Loucy (cell line): ENCODE measurements at regions not wholly inside any gene's neighbourhood (a gene's known extent, or its start where the extent isn't known, plus 50 kb on each side); places are given as distances from the start of the nearest gene placed in this dataset.

Experiments used
- H2AFZ ChIP-seq: fragments of 200-600 bp; sonication (generic); 2 replicates; pipeline ENCODE4 v1.6.0; 2016; ENCODE audit warnings: antibody characterized with exemption, mild to moderate bottlenecking, low read length, moderate library complexity
- H3F3A ChIP-seq: fragments of 200-600 bp; 2 replicates; pipeline ENCODE4 v1.6.0; 2016; ENCODE audit warnings: antibody characterized with exemption, low read depth, mild to moderate bottlenecking
- H3K27me3 ChIP-seq: fragments of 200-600 bp; sonication (generic); 2 replicates; pipeline ENCODE4 v1.6.1; 2014; ENCODE audit warnings: low read length, mild to moderate bottlenecking; ENCODE audit not compliant: insufficient read depth, poor library complexity, severe bottlenecking
- H3K36me3 ChIP-seq: fragments of 200-600 bp; sonication (generic); 2 replicates; pipeline ENCODE4 v1.6.1; 2016; ENCODE audit warnings: low read length; ENCODE audit not compliant: insufficient read depth
- H3K4me1 ChIP-seq: fragments of 200-600 bp; sonication (generic); 2 replicates; pipeline ENCODE4 v1.5.1; 2014; ENCODE audit warnings: low read length, mild to moderate bottlenecking; ENCODE audit not compliant: insufficient read depth, poor library complexity, severe bottlenecking
- H3K4me2 ChIP-seq: fragments of 200-600 bp; sonication (generic); 2 replicates; pipeline ENCODE4 v1.6.0; 2014; ENCODE audit warnings: antibody characterized with exemption, low read length, low read depth, mild to moderate bottlenecking; ENCODE audit not compliant: poor library complexity, severe bottlenecking
- H3K4me3 ChIP-seq: fragments of 200-600 bp; sonication (generic); 2 replicates; pipeline ENCODE4 v1.5.1; 2014; ENCODE audit warnings: low read length, mild to moderate bottlenecking, mixed read lengths; ENCODE audit not compliant: poor library complexity, severe bottlenecking
- H3K79me2 ChIP-seq: fragments of 200-600 bp; sonication (generic); 2 replicates; pipeline ENCODE4 v1.6.1; 2014; ENCODE audit warnings: low read length; ENCODE audit not compliant: insufficient read depth
- H3K9ac ChIP-seq: fragments of 200-600 bp; sonication (generic); 2 replicates; pipeline ENCODE4 v1.6.0; 2014; ENCODE audit warnings: mild to moderate bottlenecking, low read depth, low read length, moderate library complexity; ENCODE audit not compliant: poor library complexity, severe bottlenecking
- H3K9me2 ChIP-seq: fragments of 200-600 bp; sonication (generic); replicated peaks from 2 replicates; pipeline ENCODE4 v1.6.1; 2016; ENCODE audit warnings: low read depth, low read length, mixed read lengths
- H3K9me3 ChIP-seq: fragments of 200-600 bp; sonication (generic); 2 replicates; pipeline ENCODE4 v1.6.1; 2014; ENCODE audit warnings: mild to moderate bottlenecking, antibody characterized with exemption, low read length, low read depth; ENCODE audit not compliant: insufficient read depth
- H4K20me1 ChIP-seq: fragments of 200-600 bp; sonication (generic); 2 replicates; pipeline ENCODE4 v1.6.0; 2014; ENCODE audit warnings: antibody characterized with exemption, low read length, mild to moderate bottlenecking; ENCODE audit not compliant: insufficient read depth, poor library complexity, severe bottlenecking
- CTCF ChIP-seq: fragments of 200-600 bp; sonication (generic); conservative IDR thresholded peaks from 2 replicates; pipeline ENCODE4 v1.5.1; 2014; ENCODE audit warnings: mild to moderate bottlenecking, antibody characterized with exemption, low read length
- EZH2phosphoT487 ChIP-seq: fragments of 200-600 bp; IDR thresholded peaks from 2 replicates; pipeline ENCODE4 v1.6.1; 2018; ENCODE audit warnings: antibody characterized with exemption, mild to moderate bottlenecking, moderate library complexity, borderline replicate concordance

- Histone ChIP-seq H3K9ac (no peak overlapping the region), H4K20me1 (no peaks in the 10 kb centered on the region), H3K4me1 (no peaks in the 10 kb centered on the region), H3K9me3 (no peaks in the 10 kb centered on the region), H3K4me2 (no peak overlapping the region), H3K79me2 (no peaks in the 10 kb centered on the region), H3K36me3 (no peaks in the 10 kb centered on the region), H3F3A (no peaks in the 10 kb centered on the region), H3K4me3 (no peak overlapping the region), H3K9me2 (no peaks in the 10 kb centered on the region), H2AFZ (no peak overlapping the region), H3K27me3 (no peaks in the 10 kb centered on the region)
- TF ChIP-seq CTCF (no peak), EZH2phosphoT487 (no peak)
Measured at GRCh38 chr11:91749251-91749650, 475.4 kb upstream of the FAT3 start.

GRCh38 chr11:91742155-91742554 lies 482.5 kb upstream of the FAT3 start:
- Histone ChIP-seq H2AFZ (no peak overlapping the region), H3K4me2 (no peak overlapping the region), H3K79me2 (no peaks in the 10 kb centered on the region), H3K9me2 (no peaks in the 10 kb centered on the region), H3F3A (no peaks in the 10 kb centered on the region), H4K20me1 (no peaks in the 10 kb centered on the region), H3K9ac (no peak overlapping the region), H3K36me3 (no peaks in the 10 kb centered on the region), H3K27me3 (no peaks in the 10 kb centered on the region), H3K9me3 (no peaks in the 10 kb centered on the region), H3K4me1 (no peaks in the 10 kb centered on the region), H3K4me3 (no peak overlapping the region)
- TF ChIP-seq CTCF, result no peak
- TF ChIP-seq EZH2phosphoT487, result no peak

- Histone ChIP-seq H3K4me2 (no peak overlapping the region), H3K79me2 (no peaks in the 10 kb centered on the region), H3K9me2 (no peaks in the 10 kb centered on the region), H3F3A (no peaks in the 10 kb centered on the region), H2AFZ (no peak overlapping the region), H3K4me1 (no peaks in the 10 kb centered on the region), H4K20me1 (no peaks in the 10 kb centered on the region), H3K9me3 (no peaks in the 10 kb centered on the region), H3K4me3 (no peak overlapping the region), H3K27me3 (no peaks in the 10 kb centered on the region), H3K36me3 (no peaks in the 10 kb centered on the region), H3K9ac (no peak overlapping the region)
- TF ChIP-seq CTCF (no peak), EZH2phosphoT487 (no peak)
Measured at GRCh38 chr11:91731051-91731450, 493.6 kb upstream of the FAT3 start.
